IPS DF 4.7 (cell line): ENCODE measurements at regions not wholly inside any gene's neighbourhood (a gene's known extent, or its start where the extent isn't known, plus 50 kb on each side); places are given as distances from the start of the nearest gene placed in this dataset.
"Not testable (repeated sequence)": the region's sequence is repeated elsewhere in the genome, so short reads cannot be mapped to it uniquely, and the experiment has no call there.

ENCODE experiments used
- DNase-seq: peaks from one replicate; pipeline ENCODE4 v3.0.0-alpha.2; 2013; ENCODE audit warnings: low spot score; ENCODE audit errors: extremely low read depth

DNA sequence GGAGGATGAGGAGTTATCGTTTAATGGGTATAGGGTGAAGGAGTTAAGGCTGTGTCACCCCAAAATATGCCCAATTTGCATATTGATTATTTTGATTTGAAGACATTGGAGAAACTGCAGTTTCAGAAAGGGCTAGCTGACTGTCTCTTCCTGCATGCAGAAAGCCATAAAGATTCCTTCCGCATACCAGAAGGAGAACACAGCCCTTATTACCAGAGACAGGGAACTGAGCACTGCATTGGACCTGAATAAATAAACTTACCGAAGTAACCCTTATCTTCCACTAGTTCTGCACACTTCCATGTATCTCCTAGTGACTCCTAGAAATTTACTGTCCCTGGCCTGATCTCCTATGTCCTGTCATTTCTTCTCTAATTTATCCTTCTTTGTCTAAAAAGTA is 821.9 kb upstream of the AUTS2 start:
- DNase-seq: no peak

DNA sequence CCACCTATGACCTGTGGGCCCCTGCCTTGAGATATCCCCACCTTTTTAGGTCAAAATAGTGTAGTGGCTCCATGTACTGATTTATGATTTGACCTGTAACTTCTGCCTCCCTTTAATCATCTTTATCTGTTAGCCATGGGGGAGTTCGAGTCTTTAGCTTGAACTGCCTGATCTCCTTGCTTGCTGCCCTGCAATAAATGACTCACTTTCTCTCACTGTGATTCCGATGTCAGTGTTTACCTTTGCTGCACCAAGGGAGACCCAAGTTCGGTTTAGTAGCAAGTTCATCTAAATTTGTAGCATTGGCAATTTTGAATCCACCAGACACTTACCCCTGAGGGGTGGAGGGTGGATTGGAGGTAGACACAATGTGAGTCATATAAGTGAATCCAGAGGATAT is 814.6 kb upstream of the AUTS2 start:
- DNase-seq: no peak

DNA sequence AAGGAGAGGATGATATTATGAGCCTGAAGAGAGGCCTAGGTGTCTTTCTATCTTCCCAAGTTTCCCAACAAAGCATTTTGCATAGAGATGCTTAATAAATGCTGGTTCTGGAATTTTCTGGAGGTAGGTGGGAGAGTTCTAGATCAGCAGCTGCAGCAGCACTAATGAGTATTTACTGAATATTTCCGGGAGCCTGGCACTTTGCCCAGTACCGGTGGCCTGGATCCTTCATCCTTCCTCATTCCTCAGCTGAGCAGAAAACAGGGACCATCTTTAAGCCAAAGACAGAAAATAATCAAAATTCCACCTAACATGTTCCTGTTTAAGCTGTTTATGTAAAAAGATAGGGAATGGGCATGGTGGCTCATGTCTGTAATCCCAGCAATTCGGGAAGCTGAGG is 813.2 kb upstream of the AUTS2 start:
- no peak for DNase-seq

DNA sequence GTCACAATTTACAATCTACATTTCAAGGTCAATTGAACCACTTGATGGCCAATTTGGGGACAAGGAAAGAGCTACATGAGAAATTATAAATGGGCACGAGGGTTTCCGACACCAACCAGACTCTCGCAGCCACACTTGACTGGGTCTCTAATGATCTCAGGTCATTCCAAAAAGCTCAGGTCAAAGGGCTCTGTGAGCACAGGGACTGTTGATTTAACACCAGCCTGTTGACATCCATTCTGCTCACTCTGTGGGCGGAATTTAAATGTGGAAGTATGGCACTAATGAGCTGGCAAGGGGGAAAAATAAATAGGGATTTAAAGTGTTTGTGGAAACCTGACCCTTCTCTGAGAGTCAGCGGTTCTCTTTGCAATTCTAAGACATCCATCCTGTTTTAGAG is 810.7 kb upstream of the AUTS2 start:
- no peak for DNase-seq

DNA sequence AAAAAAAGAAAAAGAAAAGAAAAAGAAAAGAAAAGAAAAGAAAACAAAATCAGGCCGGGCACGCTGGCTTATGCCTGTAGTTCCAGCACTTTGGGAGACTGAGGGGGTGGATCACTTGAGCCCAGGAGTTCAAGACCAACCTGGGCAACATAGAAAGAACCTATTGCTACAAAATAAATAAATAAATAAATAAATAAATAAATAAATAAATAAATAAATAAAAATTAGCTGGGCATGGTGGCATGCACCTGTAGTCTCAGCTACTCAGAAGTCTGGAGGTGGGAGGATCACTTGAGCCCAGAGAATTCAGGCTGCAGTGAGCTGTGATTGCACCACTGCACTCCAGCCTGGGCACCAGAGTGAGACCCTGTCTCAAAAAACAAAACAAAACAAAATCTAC is 809.7 kb upstream of the AUTS2 start:
- not testable (repeated sequence) for DNase-seq

DNA sequence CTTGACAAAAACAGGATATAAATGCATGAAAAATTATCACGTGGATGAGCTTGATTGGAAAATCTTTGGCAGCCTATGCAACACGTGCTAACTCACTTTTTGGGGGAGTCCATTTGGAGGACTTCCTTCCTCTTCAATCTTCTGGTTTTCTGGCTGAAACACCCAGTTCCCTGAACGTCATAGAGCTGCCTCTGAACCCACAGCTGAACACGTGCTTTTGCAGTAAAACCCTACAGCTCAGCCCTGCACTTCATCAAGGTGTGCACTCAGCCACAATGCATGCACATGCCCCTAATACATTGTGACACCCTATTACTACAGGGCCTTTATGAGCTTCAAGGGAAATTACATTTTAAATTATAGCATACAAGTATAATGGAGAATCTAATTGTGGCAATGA is 808.7 kb upstream of the AUTS2 start:
- no peak for DNase-seq

DNA sequence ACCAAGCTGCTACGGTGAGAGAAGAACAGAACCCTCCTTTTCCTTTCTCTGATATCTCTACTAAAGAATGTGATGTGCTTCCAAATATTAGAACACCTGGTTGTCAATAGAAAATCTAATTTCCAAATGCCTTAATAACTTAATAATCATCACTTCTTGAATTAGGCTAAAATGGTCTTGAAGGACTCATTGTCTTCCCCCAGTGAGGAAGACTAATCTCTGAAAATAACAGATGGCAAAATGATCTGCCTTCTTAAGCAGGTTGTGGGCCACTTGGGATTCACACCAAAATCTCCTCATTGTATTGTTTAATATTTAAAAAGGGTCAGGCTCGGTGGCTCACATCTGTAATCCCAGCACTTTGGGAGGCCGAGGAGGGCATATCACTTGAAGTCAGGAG is 805.9 kb upstream of the AUTS2 start:
- no peak for DNase-seq

DNA sequence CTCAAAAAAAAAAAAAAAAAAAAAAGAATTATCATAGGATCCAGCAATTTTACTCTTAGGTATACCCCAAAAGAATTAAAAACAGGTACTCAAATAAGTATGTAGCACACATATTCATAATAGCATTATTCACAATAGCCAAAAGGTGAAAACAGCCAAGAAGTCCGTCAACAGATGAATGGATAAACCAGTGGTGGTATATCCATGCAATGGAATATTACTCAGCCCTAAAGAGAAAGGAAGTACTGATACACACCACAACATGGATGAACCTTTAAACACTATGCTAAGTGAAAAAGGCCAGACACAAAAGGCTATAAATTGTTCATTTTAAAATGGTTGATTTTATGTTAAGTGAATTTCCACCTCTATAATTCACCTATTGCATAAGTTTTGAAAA is 804.8 kb upstream of the AUTS2 start:
- DNase-seq: no peak

DNA sequence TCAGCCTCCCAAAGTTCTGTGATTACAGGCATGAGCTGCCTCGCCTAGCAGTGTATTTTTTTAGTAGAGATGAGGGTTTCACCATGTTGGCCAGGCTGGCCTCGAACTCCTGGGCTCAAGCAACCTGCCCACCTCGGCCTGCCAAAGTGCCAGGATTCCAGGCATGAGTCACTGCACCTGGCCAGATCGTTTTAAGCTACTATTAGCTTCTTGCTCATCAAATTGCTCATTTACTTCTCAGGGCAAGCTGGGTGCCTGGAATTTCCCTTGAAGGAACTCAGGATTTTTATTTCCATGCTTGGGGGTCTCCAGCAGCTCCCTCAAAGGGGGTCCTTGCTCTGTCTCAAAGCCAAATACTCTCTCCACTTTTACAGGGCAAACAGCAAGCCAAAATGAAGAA is 798.0 kb upstream of the AUTS2 start:
- no peak for DNase-seq

DNA sequence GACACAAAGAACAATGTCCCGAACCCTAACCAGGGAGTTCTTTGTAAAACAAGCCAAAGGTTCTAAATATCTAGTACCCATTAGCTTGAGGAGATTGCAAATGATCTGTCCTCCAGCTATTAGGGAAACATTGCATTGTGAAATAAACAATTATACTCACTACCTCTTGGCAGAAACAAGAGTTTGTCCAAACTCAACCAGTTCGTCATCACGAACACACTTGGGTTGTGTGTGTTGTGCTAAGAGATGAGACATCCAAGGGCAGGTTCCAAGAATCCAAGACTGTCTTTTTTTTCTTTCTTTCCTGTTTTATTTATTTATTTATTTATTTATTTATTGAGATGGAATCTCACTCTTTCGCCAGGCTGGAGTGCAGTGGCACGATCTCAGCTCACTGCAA is 793.1 kb upstream of the AUTS2 start:
- DNase-seq: no peak

DNA sequence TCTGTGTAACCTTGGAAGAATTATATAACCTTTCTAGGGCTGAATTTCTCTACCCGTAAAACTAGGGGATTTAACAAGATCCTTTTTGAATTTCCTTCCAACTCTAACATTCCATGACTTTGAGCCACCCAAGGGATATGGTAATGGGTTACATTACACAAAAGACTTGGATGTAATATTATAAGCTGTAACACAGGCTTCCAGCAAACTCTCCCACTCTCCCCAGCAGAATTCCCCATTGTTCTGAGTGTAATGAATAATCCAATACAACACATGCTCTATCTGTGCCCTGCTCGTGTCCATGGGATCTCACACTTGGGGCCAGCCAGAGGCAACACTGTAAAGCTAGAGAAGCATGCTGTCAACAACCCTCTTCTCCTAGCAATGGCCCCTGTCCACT is 790.6 kb upstream of the AUTS2 start:
- DNase-seq: no peak

DNA sequence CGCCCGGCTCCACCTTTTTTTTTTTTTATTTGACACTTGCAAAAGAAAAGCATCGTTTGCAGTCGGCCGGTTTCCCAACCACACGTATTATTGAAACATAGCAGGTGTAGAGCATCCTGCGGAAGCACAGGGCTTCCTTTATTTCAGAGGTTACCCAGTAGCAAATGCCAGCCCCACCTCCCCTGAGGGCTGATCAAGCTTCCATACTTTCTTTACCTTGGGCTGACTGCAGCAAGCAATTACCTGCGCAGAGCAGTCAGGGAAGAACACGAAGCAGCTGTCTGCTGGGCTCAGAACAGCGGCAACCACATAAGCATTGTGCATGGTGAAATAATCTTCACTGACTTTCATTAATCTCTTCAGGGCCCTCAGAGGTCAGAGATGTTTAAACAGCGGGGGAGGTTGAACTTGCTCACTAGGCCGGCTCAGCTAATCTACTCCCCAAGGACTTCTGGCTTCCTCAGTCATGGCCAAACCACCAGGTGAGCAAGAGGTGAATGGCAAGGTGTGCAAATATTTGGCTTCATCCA is 784.7 kb upstream of the AUTS2 start:
- no peak for DNase-seq

DNA sequence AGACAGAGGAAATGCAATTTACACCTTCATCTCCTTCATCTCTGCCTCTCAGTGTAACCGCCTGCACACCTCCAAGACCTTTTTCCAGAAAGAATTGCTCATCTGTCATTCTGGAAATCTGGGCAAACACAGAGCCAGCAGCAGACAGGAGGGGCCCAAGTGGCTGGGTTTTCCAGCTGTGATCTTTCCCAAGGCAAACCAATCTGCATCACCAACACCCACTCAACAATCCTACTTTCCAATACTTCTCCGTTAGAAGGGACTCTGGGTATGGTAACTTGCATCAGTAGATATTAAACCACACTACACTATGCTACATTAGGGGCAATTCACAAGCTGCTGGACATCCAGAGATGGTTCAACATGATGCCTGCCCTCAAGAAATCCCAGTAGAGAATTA is 781.8 kb upstream of the AUTS2 start:
- DNase-seq: no peak

DNA sequence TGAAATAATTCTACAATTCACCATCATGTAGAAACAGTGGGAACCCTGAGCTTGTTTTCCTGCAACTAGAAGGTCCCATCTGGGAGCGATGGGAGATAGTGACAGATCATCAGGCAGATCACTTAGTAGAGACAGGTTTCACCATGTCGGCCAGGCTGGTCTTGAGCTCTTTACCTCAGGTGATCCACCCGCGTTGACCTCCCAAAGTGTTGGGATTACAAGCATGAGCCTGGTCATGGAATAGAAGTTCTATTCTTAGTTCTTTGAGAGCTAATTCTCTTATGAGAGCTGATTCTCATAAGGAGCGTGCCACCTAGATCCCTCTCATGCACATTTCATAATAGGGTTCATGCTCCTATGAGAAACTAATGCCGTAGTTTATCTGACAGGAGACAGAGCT is 778.0 kb upstream of the AUTS2 start:
- DNase-seq: no peak

DNA sequence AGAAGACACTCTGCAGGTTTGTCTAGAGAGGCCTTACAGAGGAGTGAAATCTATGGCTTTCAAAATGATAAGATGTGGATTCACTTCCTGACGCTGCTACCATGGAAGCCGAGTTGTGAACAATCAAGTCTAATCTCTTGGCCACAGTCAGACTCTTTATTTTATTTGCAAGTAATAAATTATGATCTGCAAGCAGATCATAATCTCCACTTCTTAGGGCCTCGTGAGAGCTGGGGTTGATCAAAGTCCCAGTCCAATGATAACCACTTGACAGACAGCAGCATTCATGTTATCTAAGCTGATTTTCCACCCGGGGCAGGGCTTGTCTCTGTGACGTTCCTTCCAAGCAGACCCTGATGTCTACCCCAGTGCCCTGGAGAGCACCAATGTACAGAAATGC is 776.4 kb upstream of the AUTS2 start:
- no peak for DNase-seq

DNA sequence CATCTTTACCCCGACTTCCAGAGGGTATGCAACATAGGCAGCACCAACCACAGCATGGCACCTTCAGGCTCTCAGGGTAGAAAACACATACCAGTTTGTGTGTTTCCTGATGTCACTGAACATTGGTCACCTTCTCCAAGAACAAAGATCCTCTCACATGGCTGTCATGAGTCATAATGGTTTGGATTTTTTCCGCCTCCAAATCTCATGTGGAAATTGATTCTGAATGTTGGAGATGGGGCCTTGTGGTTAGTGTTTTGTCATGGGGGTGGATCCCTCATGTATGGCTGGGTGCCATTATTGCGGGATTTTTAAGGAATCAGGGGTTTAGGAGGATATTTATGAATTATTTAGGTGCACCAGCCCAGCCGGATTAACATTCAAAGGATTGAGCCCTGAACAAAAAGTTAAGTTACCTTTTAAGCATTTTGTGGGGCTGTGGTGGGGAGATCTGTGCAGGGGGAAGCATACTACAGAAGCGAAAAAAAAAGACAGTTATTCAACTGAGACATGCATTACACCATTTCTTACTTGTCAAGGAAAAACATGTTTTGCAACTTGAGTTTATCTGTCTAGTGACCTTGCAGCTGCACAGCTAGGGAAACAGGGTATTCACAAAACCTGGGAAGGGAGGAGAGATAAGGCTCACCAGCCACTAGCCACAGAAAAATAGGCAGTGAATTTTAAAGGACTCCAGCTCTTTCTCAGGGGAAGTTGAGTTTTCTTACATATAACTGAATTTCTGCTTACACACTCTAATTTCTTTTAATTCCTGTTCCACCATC is 774.1 kb upstream of the AUTS2 start:
- DNase-seq: no peak

DNA sequence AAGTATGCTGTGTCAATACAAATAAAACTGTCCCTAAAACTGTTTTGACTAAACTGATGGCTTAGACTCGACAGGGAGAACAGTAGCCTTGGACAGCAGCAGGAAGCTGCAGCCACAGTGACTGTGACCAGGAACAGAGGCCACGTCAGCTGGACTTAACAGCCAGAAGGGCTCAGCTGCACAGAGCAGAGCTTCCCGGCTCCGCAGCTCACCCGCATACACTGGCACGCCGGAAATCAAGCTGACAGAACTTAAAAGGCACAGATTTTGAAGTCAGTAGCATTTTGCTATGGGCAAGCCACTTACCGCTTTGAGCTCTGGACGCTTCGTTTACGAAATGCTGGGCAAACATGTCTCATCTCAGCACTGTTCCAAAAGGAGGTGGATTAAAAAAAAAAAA is 769.7 kb upstream of the AUTS2 start:
- DNase-seq: no peak

DNA sequence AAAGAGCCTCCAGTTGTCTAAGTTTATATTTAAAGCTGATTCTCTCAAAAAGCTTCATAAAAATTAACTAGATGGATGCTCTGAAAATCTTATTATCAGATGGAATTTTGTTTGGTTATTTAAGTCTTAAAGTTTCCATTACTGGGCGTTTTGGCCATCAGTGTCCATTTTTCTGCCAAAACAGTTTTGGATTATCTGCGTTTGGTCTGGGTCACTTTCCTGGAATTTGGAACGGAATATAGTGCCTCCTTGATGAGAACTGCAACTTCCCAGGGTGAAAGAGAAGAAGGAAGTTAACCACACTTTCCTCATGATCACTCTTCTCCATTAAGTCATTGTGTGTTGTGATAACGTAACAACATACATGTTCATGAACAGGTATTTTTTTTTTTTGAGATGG is 764.9 kb upstream of the AUTS2 start:
- no peak for DNase-seq

DNA sequence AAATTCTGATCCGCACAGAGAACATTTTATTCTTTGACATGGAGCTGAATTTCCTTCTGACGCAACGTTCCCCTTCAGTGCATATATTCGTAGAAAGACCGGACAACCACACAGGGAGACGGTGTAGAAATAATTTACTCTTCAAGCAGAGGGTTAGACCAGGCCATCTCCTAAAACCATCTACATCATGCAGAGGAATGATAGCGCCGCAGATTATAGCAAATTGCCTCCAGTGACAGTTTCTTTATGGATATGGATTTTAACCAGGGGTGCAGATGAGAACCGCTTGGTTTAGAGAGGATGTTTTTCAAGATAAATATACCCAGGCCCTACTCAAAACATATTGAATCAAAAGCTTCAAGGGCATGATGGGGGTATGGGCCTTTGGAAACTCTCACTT is 759.3 kb upstream of the AUTS2 start:
- DNase-seq: no peak

DNA sequence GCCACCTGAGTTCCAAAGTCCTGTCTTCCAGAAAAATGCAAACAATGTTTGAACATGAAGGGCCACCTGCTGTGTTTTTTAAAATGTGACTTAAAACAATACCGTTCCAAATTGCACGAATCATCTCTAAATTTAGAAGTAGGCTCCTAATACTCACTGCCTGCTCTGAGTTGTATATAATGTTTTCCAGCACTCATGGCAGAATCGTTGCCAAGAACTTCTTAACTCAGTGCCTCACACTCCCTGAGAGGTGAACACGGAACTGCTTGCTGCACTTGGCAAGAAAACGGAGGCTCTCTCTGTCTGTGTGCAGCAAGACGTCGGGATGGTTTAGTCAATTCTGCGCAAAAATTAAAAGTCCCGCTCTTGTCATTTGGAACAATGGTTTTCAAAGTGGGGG is 757.3 kb upstream of the AUTS2 start:
- no peak for DNase-seq

DNA sequence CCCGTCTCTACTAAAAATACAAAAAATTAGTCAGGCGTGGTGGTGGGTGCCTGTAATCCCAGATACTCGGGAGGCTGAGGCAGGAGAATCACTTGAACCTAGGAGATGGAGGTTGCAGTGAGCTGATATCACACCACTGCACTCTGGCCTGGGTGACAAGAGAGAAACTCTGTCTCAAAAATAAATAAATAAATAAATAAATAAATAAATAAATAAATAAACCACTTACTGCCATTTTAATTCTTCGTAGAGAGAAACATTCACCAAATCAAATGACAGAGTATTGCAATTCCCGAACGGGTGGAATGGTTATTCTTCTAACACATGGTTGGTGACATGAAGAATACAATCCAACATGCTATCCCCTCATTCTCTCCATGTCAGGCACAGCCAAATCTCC is 754.3 kb upstream of the AUTS2 start:
- not testable (repeated sequence) for DNase-seq

DNA sequence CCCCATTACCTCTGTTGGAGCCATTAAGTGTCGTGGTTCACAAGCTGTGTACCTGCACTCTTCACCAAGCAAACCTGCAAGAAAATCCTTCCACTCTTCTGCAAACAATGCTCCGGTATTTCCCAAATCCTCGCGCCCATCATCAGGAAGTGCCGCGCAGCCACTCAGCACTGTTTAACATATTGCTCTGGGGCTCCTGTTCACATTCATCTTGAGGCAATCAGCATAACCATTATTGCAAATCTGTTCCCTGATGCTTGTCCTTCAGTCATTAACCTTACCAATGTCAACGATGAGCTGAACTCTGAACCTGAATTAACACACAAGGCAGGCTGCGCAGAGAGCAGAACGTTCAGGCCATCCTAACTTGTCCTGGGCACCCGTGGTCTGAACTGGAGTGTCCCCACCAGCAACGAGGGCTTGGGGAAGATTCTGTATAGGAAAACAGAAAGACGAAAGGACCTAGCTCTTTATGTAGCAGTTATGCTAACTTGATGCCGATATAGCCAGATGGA is 751.4 kb upstream of the AUTS2 start:
- DNase-seq: no peak

DNA sequence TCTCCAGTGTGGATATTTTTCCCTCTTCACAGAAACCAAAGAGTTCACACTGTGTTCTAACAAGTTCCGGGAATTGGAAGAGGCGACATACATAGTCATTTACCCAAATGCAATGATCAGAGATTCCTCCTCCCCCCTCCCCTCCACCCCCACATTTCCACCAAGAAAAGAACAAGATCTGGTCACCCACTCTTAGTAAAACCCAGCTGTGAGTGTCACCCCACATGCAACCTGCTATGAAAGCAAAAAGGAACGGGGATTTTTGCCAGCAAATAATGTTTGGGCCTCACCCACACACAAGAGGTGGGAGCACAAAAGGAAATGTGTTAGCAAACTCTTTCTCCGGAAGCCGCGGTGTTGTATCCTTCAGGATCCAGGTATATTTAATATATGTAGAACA is 745.0 kb upstream of the AUTS2 start:
- no peak for DNase-seq
